WERI-Rb-1 (cell line): ENCODE measurements at regions not wholly inside any gene's neighbourhood (a gene's known extent, or its start where the extent isn't known, plus 50 kb on each side); places are given as distances from the start of the nearest gene placed in this dataset.
"Not testable (repeated sequence)": the region's sequence is repeated elsewhere in the genome, so short reads cannot be mapped to it uniquely, and the experiment has no call there.

Source experiments
- DNase-seq: peaks from one replicate; pipeline ENCODE4 v3.0.0-alpha.2; 2020
- H3K27ac ChIP-seq: fragments of 250-450 bp; sonication (Bioruptor Pico); 2 replicates; pipeline ENCODE4 v1.5.1; 2020; ENCODE audit warnings: mild to moderate bottlenecking, moderate library complexity
- H3K27me3 ChIP-seq: fragments of 250-450 bp; sonication (Bioruptor Pico); 2 replicates; pipeline ENCODE4 v1.5.1; 2021; ENCODE audit warnings: mild to moderate bottlenecking, low read depth, moderate library complexity; ENCODE audit not compliant: insufficient read depth, severe bottlenecking
- H3K36me3 ChIP-seq: fragments of 250-450 bp; sonication (Bioruptor Pico); 2 replicates; pipeline ENCODE4 v1.5.1; 2020; ENCODE audit warnings: mild to moderate bottlenecking, moderate library complexity
- H3K4me3 ChIP-seq: 2 replicates; pipeline ENCODE4 v1.5.1; 2011; ENCODE audit warnings: low read depth, mild to moderate bottlenecking, control low read depth, low read length
- H3K9me3 ChIP-seq: fragments of 250-450 bp; sonication (Bioruptor Pico); 2 replicates; pipeline ENCODE4 v1.5.1; 2021; ENCODE audit warnings: mild to moderate bottlenecking, moderate library complexity; ENCODE audit not compliant: severe bottlenecking
- TF ChIP-seq, protein P1 (sequence below): IDR thresholded peaks from 2 replicates; pipeline ENCODE4 v1.5.1; 2011; ENCODE audit warnings: low read depth, mild to moderate bottlenecking, control low read depth, inconsistent platforms, low read length

- H3K9me3 ChIP-seq, result no peaks in the 10 kb centered on the region
- no peak overlapping the region for H3K27ac ChIP-seq
- H3K4me3 ChIP-seq, result no peak overlapping the region
- H3K36me3 ChIP-seq, result no peaks in the 10 kb centered on the region
- TF ChIP-seq, protein P1, sequence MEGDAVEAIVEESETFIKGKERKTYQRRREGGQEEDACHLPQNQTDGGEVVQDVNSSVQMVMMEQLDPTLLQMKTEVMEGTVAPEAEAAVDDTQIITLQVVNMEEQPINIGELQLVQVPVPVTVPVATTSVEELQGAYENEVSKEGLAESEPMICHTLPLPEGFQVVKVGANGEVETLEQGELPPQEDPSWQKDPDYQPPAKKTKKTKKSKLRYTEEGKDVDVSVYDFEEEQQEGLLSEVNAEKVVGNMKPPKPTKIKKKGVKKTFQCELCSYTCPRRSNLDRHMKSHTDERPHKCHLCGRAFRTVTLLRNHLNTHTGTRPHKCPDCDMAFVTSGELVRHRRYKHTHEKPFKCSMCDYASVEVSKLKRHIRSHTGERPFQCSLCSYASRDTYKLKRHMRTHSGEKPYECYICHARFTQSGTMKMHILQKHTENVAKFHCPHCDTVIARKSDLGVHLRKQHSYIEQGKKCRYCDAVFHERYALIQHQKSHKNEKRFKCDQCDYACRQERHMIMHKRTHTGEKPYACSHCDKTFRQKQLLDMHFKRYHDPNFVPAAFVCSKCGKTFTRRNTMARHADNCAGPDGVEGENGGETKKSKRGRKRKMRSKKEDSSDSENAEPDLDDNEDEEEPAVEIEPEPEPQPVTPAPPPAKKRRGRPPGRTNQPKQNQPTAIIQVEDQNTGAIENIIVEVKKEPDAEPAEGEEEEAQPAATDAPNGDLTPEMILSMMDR, result no peak
- no peaks in the 10 kb centered on the region for H3K27me3 ChIP-seq
- DNase-seq, result no peak
Observed at GRCh38 chr13:80877944-80878241, 537.0 kb upstream of the SPRY2 start.

DNA sequence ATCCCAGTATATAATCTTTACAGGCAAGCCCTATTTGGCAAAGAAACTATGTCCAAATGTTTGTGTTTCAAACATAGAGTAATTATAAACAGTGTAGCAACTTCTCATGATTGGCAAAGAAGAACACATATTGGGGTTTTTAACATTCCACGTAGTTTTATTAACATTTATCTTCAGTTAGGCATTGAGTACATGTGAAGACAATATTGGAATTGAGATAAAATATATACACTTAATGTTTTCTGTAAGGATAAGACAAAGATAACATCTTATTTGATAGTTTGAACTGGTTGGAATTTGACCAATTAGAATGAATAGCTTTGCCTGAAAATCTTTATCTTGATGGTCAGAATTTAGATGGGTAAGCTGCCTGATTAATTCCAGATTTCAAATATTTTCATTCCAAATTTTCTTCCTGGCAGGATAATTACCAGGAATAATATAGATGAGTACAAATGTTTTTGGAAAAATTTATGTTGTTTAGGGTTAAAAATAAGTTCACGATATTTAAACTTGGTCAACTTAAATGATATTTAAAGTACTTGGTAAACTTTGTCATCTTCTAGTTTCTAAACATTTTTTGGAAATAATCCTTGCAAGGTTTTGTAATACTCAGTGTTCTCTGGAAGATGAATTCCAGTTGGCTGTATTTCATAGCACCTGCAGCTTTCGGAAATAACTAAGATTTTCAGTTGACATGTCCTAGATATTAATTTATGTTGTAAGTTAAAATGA is 536.5 kb upstream of the SPRY2 start:
- no peak for DNase-seq
- no peaks in the 10 kb centered on the region for H3K9me3 ChIP-seq
- no peak overlapping the region for H3K4me3 ChIP-seq
- no peaks in the 10 kb centered on the region for H3K36me3 ChIP-seq
- TF ChIP-seq, protein P1, result no peak
- no peak overlapping the region for H3K27ac ChIP-seq
- H3K27me3 ChIP-seq, result no peaks in the 10 kb centered on the region

DNA sequence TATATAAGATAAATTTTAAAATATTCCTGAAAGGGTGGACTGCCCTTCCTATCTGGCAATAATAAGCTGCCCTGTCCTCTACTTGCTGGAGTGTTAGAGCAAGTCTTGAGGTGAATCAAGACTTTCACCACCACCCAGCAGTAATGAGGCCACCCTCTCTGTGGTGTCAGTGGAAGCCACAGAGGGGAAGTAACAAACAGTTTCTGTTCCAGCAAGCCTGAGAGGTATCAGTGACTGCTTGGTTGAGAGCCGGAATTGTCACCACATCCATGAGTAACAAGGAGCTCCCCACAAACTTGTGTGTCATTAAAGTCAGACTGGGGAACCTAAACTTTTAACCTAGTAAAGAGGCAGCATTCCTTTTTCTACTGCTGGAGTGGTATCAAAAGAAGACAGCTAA is 532.7 kb upstream of the SPRY2 start:
- no peak for DNase-seq
- Histone ChIP-seq H3K4me3 (no peak overlapping the region), H3K9me3 (no peaks in the 10 kb centered on the region), H3K27me3 (no peaks in the 10 kb centered on the region), H3K27ac (no peak overlapping the region), H3K36me3 (no peaks in the 10 kb centered on the region)
- TF ChIP-seq, protein P1, result no peak

- not testable (repeated sequence) for H3K27me3 ChIP-seq, H3K9me3 ChIP-seq, H3K36me3 ChIP-seq, H3K4me3 ChIP-seq, DNase-seq, H3K27ac ChIP-seq
Observed at GRCh38 chr13:80871971-80872370, 531.0 kb upstream of the SPRY2 start.

- no peak overlapping the region for H3K27ac ChIP-seq
- DNase-seq, result no peak
- no peak overlapping the region for H3K4me3 ChIP-seq
- H3K27me3 ChIP-seq, result no peaks in the 10 kb centered on the region
- H3K36me3 ChIP-seq, result no peaks in the 10 kb centered on the region
- no peaks in the 10 kb centered on the region for H3K9me3 ChIP-seq
- TF ChIP-seq, protein P1, result no peak
Observed at GRCh38 chr13:80871481-80871880, 530.6 kb upstream of the SPRY2 start.

DNA sequence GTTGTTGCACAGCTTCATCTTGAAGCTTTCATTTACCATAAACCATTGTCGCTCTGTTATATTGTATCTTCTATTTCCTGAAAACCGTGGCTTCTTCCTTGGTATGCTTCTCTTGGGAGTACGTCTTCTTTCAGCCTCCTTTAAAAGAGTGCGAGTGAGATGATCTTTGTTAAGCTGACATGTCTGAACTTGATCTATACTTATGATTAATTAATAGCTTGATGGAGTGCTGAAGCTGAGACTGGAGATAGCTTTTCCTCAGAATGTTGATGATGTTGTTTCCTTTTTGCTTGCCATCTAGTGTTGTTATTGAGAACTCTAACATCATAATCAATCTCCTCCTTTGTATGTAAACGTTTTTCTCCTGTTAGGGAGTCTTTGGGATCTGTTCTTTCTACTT is 529.3 kb upstream of the SPRY2 start:
- no peaks in the 10 kb centered on the region for H3K9me3 ChIP-seq
- TF ChIP-seq, protein P1, result no peak
- no peak overlapping the region for H3K27ac ChIP-seq
- no peak for DNase-seq
- H3K4me3 ChIP-seq, result no peak overlapping the region
- no peaks in the 10 kb centered on the region for H3K36me3 ChIP-seq
- no peaks in the 10 kb centered on the region for H3K27me3 ChIP-seq
